HG02610 (cell line): ENCODE measurements at regions not wholly inside any gene's neighbourhood (a gene's known extent, or its start where the extent isn't known, plus 50 kb on each side); places are given as distances from the start of the nearest gene placed in this dataset.
A peak's percentile ranks its signal among the peaks of the same experiment; 100 is the strongest.
"Not testable (repeated sequence)": the region's sequence is repeated elsewhere in the genome, so short reads cannot be mapped to it uniquely, and the experiment has no call there.

Experiments
- ATAC-seq: cut with Tn5 transposase; IDR thresholded peaks from one replicate; pipeline ENCODE4 v1.9.1; 2021; ENCODE audit warnings: mild to moderate bottlenecking, moderate library complexity; ENCODE audit not compliant: unreplicated experiment

DNA sequence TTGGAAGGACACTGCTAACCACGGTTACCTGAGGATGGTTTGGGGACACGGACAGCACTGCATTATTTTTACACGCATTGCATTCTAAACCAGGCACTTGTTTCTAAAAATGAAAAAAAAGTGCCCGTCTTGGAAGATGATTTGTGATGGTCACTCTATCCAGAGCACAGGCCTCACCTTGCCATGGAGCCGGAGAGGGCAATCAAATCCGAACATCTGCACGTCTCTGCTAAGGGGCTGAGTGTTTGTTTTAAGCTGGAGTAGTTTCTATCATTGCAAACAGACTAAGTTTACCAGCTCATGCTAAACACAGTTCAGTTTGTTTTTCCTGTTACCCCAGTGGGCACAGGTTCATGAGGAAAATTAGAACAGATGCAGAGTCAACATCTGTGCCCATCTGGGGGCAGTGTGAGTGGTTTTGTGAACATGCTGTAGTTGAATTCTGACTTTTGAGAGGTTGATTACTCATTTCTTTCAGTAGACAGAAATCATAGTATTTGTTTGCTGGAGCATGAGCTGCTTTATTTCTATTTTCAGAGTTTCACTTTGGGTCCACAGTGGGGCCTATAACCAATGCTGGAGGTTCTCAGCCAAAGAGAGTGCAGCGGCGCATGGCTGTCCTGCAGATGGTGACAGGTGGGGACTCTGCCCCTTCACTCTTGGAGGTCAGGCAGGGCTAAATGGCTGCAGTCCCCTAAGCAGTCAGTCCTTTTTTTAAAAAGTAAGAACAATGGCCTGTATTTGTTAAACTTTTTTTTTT is 65.4 kb upstream of the ENPP6 start:
- ATAC-seq: peak; percentile 50

DNA sequence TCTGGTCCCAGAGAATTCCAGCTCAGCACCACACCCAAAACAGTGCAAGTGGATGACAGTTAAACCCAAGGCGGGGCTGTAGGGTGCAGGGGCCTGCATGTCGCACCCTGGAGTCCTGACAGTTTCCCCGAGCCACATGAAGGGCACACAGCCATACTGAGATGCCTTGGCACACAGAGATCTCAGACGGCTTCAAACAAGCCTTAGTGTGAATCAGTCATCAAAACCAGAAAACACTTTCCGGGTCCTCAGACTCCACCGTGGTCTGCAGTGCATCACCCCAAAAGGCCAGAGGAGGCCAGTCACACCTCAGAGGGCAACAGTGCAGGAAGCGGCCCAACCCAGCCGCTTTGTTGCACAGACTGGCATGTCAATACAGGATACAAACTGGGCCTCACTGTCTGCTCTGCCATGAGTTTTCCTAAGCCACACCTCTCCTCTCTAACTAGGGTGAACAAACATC is 64.6 kb upstream of the ENPP6 start:
- ATAC-seq: no peak

DNA sequence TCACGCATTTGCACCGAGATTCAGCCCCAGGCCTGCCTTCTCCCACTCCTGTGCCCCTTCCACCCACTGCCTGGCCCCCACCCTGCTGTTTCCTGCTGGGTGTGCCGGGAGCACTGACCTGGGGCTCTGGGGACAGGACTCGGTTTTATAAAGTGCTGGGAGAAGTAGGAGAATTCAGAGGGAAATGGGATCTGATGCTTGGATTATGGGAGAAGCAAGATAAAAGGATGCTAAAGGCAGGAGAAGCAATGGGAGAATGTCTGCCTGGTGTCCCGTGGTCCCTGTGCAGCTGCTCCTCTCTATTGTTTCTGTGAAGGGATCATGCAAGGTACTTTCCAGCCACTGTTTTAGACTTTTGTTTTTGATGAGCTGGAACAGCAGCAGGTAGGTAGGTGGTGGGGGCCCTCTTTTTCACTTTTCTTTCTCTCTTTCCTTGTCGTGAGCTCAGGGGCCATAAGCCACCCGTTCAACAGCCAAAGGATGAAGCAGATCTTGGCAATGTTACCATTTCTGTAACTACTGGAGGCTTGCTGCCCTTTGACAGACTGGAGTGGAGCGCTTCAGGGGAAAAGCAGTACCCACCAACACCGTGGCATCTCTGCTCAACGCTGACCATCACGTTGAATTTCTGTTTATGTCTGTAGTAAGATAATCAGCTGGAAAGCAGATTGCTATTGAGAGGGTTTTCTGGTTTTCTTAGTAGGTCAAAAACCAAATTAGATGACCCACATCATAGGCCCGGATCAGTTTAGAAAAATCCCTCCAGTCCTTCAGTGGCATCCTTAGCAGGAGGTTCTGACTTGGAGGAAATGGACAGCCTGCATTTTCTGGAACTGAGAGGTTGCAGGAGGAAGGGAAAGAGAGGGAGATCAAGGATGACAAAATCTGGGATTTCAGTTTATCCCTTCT is 63.8 kb upstream of the ENPP6 start:
- peak; percentile 33 for ATAC-seq

DNA sequence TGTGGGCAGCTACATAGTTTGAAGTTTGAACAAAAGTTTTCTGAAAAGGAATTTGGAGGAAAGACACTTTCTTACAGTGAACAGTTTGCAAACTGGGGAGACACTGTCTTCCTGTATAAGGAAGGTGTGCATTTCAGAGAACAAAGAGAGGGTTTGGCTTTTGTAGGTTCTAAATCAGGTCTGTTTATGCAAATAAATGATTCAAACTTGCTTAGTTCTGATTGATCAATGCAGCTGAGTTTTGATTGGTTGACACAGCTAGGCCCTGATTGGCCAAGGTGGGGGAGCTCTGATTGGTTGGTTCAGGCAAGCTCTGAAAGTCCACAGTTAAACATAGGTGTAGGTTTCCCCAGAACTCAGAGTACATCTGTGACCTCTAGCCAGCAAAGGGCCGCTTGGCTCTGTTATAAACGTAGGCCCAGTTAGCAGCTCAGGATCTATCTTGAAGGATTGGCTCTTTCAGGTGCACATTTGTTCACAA is 63.0 kb upstream of the ENPP6 start:
- peak; percentile 37 for ATAC-seq

DNA sequence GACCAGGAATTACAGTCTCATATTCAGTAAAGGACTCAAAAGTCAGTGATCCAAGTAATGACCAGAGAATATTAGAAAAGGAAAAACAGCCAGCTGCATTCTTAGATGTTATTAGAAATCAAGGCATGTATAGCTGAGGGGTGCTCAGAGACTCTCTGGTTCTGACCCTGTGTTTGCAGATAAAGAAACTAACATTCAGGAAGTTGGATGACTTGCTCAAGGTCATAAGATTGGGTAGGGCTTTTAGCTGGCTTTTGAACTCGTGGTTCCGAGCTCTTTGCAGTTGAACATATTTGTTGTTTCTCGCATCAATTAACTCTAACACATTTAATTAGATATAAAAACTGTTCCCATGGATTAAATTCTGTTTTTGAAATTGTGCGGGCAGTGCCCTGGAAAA is 62.5 kb upstream of the ENPP6 start:
- ATAC-seq: no peak

DNA sequence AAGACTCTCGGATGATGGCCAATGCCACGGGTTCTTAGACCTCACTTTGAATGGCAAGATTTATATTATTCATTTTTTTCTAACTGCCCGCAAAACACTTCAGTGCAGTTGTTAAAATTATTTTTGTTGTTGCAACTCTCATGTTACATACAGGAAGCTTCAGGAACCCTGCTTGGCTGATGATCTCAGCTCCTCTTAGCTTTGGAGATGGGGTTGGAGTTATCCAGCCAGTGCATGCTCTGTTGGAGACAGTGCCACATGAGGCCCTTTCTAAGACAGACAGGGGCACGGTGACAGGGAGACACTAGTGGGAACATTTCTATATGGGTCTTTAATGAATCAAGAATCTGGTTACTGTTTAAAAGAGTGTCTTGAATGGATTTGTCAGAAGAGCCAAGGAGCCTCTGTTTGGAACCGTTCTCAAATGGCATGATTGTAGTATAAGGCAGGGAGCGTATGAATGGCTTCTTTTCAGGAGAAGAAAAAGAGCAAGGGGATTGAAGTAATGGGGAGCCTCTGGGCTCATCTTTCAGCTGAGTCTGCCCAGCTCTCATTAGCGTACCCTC is 61.9 kb upstream of the ENPP6 start:
- no peak for ATAC-seq

DNA sequence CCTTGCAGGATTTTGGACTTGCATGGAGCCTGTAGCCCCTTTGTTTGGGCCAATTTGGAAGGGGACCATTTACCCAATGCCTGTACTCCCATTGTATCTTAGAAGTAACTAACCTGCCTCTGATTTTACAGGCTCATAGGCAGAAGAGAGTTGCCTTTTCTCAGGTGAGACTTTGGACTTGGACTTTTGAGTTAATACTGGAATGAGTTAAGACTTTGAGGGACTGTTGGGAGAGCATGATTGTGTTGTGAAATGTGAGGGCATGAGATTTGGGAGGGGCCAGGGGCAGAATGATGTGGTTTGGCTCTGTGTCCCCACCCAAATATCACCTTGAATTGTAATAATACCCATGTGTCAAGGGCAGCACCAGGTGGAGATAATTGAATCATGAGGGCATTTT is 60.1 kb upstream of the ENPP6 start:
- ATAC-seq: not testable (repeated sequence)

DNA sequence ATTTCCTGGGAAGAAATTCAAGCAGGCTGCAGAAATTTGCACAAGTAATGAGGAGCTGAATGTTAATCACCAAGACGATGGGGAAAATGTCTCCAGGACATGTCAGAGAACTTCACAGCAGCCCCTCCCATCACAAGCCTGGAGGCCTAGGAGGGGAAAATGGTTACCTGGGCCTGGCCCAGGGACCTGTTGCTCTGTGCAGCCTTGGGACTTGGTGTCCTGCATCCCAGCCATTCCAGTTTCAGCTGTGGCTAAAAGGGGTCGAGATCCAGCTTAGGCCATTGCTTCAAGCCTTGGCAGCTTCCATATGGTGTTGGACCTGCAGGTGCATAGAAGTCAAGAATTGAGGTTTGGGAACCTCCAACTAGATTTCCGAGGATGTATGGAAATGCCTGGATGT is 59.3 kb upstream of the ENPP6 start:
- not testable (repeated sequence) for ATAC-seq

DNA sequence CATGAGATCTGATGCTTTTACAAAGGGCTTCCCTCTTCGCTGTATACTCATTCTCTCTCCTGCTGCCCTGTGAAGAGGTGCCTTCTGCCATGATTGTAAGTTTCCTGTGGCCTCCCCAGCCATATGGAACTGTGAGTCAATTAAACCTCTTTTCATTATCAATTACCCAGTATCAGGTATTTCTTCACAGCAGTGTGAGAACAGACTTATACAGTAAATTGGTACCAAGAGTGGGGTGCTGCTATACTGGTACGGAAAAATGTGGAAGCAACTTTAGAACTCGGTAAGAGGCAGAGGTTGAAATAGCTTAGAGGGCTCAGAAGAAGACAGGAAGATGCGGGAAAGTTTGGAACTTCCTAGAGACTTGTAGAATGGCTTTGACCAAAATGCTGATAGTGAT is 58.7 kb upstream of the ENPP6 start:
- not testable (repeated sequence) for ATAC-seq

DNA sequence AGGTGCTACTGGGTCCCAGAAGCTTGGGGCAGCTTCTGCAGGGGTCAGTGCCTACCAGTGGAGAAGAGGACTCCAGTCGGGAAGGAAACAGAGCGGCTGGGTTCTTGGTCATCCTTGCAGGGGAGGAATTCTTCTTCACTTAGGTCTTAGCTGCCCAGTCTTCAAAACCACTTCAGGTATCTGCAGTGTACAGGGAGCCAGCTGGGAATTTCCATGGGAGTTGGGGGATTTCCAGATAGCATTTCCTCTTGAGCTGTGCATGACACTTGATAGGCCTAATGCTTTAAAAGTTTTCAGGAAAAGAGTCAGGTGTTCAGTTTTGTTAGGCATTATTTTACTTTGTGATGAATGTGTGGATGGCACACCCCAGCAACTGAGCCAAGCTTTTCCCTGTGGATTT is 58.1 kb upstream of the ENPP6 start:
- no peak for ATAC-seq

DNA sequence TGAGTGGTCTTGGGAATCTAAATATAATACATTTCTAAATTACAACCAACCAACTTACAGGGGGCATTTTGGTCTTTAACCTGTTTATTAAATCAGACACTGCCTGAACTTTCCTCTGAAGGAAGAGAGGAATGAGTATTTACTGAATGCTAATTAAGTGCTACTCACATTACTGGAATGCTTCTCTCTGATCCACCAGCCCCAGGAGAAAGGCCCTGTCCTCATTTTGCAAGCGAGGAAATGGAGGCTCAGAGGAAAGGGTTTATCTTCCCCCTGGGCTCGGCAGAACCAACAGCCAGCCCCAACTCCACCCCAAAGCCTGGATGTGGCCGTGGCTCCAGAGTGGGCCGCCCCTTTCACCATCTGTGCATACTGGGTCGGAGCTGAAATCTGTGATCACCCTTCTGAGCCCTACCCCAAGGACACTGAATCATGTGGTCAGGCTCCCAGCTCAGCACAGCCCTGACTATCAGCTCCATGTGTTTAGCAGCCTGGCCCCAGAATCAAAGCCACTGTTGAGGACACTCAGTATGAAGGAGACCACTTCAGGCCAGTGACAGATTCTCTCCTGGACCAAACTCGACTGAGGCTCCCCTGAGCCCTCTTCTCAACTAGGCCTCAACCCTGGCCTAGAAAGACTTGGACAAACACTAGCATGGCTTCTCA is 56.7 kb upstream of the ENPP6 start:
- ATAC-seq: no peak

DNA sequence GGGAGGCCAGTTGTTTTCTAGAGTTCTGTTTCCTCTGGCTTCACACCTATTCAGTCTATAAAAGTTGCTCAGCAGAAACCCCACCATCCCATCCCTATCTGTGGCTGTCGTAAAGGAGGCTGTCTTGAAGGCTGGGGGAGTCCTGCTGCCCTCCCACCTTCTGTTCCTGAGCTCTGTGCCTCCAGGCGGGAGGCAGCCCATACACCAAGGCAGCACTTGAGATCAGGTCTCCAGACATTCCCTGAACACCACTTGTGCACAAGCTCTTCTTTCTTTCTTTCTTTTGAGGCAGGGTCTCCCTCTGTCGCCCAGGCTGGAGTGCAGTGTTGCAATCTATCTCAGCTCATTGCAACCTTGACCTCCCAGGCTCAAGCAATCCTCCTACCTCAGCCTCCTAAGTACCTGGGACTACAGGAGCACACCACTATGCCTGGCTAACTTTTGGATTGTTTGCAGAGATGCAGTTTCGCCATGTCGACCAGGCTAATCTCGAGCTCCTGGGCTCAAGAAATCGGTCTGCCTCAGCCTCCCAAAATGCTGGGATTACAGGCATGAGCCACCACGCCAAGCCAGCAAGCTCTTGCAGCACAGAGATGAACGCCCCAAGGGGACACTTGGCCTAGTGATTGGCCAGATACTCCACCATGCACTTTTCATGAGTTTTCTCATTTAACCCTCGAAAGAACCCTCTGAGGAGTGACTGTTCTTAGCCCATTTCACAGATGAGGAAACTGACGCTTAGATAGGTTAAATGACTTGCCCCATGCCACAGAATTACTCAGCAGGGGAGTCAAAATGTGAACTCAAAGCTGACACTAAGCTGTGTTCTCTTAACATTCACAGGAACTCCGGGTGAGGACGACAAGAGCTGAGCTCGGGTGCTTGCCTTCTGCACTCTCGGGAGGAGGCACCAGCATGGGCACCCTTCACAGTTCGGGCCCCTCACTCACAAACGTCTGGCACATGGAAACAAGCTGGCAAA is 55.8 kb upstream of the ENPP6 start:
- ATAC-seq: peak; percentile 44

DNA sequence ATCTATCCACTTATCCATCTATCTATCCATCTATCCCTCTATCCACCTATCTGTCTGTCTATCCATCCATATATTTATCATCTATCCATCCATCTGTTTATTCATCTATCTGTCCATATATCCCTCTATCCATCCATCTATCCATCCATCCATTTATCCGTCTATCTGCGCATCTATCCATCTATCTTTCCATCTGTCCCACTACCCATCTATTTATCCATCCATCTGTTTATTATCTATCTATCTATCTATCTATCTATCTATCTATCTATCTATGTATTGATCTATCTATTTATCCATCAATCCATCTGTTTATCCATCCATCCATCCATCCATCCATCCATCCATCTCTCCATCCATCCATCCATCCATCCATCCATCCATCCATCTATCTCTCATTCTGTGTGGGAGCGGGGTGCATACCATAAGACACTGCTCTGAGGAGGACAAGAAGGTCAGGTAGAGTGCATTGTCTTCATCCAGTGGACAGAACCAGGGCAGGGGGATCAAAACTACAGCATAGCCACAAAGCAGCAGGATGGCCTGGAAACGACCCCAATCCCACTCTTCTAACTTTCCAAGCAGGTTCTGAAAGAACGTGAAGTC is 53.2 kb upstream of the ENPP6 start:
- no peak for ATAC-seq

DNA sequence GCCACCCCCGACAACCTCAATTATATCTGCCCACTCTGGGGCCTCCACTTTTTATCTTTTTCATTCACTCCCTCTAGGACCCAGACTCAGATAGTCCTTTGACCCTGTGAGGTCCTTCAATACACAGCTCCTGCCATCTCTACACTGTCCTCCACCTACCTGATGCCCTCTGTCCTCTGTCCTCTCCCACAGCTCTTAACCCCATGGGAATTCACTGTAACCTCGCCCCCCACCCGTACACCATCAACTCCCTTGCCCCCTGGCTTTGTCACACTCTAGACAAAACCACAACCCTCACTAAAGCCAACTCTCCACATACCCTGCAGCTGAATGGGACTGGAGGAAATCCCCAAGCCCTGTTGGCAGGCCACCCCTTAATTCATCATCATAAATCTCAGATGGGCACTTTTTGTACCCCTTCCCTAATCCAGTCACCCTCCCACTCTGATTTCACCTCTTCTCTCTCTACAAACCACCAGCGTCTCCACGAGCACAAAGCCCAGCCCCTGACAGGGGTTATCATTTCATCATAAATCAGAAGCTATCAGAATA is 52.3 kb upstream of the ENPP6 start:
- no peak for ATAC-seq

DNA sequence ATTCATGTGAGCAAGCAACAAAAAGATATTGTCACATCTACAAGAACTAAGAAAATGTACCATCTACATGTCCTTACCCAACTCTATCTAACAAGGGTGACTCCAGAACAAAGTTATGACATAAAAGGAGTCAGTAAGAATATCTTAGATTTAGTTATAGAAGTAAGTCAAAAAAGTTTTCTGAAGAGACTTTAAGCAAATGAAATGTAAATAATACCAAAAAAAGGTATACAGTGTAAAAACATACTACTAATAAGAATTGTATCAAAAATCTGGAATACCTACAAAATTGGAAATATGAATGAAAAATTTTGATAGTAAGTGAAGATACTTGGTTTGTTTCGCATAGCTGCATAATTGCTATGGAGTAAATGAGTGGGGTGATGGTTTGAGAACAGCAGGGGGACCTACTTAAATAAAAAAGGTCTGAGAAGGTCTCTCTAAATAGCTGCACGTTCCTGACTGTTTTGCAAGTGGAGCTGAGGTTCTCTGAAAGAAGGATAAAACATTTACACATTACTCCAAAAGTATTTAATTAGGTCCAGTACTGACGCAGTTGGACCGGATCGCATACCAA is 51.0 kb upstream of the ENPP6 start:
- no peak for ATAC-seq

DNA sequence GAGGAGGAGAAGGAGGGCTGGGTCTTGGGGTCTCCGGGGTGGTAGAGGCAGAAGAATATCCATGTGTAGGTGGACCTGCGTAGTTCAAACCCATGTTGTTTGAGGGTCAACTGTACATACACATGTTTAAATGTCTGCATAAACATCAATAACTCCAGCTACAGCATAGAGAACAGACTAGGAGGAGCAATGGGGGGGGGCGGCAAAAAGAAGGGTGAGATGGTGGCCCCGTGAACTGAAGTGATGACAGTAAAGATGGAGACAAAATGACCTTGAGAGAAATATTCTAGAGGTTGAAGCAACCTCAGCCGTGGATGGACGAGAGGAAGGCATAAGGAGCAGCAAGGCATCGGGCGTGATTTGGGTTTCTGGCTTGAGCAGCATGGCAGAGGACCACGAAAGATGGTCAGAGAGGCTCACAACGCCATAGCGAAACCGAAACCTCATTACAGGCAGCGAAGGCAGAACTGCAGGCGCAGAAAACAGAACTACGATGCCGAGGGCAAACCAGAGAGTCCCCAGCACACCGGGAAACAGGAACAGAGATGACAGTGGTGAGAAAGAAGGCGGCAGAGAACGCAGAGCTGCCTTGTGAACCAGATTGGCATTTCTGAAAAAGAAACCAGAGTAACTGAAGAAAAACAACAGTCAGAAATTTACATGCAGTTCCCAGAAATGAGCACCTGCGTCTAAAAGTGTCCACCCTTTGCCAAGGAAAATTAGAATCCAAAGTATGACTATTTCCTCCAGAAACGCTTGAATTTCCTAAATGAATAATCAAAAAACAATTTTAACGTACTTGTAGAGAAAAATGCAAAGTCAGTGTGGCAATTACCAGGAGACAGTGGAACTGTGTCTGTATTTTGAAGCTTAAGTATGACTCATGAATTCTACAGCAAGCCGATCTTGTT is 50.3 kb upstream of the ENPP6 start:
- ATAC-seq: peak; percentile 81
